ENCODE measurements at regions not wholly inside any gene's neighbourhood (a gene's known extent, or its start where the extent isn't known, plus 50 kb on each side); places are given as distances from the start of the nearest gene placed in this dataset.

DNA sequence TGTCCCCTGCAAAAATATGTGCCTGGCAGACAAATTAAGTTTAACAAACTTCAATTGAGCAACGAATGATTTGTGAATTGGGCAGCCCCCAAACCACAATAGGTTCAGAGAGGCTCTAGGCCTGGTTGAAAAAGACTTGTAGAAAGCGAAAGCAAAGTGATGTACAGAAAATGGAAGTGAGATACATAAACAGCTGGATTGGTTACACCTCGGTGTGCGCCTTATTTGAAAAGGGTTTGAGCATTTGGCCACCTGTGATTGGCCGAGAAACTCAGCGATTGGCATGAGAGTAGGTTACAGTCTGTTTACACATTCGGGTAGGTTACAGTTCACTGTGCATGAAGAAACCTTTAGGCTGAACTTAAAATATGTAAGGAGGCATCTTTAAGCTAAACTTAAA lies 136.9 kb downstream of the CD83 start:
- DNase-seq (ENCODE audit: low spot score): no peak

DNA sequence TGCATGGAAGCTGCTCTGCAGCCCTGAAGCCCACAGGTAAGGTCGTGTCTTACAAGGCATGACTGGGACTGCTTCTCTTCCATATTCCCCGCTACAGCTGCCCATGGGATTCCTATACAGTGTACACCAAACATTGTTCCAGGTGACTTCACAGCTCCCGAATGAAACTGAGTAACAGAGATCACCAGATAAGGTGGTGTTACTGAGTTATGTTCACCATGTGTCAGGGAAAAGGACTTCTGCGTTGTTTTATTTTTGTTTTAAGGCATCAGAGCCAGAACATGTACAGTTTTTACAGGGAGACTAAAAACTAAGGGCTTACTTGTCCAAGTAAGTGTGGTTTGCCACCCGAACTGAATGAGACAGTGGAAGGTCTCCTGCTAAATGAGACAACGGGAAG lies 138.3 kb downstream of the CD83 start:
- no peak for DNase-seq (ENCODE audit: low spot score)

GRCh38 chr6:14258117-14258516 lies 140.5 kb downstream of the CD83 start:
- DNase-seq (ENCODE audit: low spot score): no peak

- no peak for DNase-seq (ENCODE audit: low spot score)
Observed at GRCh38 chr6:14258695-14259593, 141.4 kb downstream of the CD83 start.

DNA sequence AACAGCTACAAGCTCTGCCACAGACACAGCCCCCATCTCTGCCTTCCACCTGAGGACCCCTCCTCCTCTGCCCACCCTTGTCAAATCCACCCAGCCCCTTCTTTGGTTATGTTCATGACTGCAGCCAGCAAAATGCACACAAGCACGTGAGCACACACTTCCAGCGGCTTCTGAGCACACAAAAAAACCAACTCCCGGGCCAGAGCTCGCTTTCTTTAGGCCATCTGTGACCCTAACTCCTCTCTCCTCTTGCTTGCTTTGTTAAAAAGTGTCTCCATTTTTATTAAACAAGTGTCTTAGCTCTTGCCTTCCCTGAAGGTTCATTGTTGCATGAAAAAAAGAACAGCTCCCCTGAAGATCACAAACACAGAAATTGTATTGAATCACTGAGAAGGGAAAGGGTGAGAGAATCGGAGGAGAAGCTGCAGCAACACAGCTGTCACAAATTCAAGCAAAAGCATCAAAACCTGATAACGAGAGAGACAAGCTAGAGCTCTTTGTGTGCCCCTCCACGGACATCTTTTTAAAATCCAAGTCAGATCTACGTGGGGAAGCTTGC lies 142.1 kb downstream of the CD83 start:
- DNase-seq (ENCODE audit: low spot score): no peak

DNA sequence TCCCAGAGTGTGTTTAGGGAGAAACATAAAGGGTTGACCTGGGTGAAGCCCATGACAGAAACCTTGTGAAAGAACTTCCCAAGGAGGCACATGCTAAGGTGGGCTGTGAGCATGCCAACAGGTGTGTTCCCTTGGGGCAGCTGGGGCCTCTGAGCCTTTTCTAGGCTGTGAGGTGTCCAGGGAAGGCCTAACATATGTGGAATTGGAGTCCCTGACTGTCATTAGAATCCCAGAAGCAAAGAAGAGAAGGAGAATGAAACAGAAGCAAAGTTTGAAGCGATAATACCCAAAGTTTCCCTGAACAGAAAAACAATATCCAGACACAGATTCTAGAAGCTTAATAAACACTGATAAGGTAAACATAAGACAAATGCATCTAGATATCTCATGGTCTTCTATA lies 143.3 kb downstream of the CD83 start:
- no peak for DNase-seq (ENCODE audit: low spot score)

DNA sequence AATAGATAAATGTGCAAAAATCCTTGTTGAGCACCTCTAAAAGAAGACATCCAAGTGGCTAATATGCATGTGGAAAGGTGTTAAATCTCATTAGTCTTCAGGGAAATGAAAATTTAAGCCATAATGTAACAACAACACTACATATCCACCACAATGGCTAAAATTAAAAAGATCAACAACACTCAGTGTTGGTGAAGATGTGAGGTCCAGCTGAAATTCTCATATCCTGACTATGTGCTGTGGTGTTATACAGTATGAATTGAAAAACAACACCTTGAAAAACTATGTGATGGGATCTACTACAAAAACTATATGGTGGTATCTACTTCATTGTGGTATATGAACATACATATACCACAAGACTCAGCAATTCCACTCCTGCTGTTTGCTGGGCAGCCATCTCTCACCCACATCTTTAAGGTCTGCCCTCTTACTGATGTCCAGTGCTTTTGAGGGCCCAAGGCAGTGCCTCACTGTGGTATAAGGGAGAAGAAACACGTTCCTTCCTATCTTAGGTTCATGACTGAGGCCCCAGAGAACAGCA lies 146.4 kb downstream of the CD83 start:
- no peak for DNase-seq (ENCODE audit: low spot score)

DNA sequence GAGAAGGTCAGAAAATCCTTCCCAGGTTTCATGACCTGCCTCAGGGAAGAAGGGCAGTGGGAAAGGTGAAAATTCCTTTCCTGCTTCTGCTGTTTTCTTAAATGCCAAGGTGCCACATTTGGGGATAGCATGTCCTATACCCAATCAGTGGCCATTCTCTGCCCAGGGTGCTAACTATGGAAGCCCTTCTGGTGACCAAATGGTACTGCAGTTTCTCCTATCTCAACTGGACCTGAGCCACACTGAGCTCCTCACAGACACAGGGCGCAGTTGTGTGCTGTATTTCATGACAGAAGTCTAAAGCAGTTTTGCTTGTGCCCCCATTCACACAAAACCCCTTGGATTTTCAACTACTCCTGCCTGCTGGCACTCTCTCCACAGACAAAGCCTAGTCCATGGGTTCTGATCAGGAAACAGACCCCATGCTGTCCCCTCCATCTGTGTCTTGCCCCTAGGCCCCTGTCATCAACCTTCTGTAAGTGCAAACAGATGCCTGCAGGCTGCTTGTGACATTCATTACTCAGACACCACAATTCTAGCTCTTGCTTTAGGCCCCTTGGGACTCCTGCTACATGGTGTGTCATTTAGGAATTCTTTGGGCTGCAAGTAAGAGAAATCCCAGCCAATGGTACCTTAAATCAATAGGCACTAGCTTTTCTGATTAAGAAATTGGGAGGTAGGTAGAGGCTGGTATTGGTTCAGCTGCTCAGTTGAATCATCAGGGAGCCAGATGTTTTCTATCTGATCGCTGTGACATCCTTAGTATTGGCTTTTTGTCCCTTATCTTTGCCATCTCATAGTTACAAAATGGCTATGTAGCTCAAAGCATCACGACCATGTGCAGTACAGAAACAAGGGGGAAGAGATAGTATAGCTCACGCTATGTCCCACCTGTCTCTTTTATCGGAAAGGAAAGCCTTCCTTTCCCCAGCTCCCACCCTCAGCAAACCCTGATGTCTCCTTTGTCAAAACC lies 147.8 kb downstream of the CD83 start:
- DNase-seq (ENCODE audit: low spot score): no peak

DNA sequence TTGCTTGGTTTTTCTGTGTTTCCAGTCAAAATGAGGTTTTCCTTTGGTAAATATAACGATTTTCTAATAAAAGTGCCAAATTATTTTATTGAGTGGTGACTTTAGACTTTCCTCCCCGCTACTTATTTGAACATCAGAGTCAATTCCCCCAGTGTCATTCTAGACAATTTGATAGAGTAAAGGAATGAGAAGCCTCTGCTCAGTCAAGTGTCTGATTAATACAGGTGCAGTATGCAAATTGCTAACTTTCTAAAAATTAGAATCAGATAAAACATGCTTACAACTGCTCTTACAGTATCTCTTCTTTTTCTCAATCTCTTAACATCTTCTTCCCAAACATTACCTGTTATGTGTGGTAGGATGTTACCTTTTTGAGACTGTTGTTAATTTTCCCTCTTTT lies 148.7 kb downstream of the CD83 start:
- DNase-seq (ENCODE audit: low spot score): no peak

- no peak for DNase-seq (ENCODE audit: low spot score)
Observed at GRCh38 chr6:14267885-14268660, 150.5 kb downstream of the CD83 start.

- DNase-seq (ENCODE audit: low spot score): no peak
Observed at GRCh38 chr6:14269436-14269835, 151.9 kb downstream of the CD83 start.

DNA sequence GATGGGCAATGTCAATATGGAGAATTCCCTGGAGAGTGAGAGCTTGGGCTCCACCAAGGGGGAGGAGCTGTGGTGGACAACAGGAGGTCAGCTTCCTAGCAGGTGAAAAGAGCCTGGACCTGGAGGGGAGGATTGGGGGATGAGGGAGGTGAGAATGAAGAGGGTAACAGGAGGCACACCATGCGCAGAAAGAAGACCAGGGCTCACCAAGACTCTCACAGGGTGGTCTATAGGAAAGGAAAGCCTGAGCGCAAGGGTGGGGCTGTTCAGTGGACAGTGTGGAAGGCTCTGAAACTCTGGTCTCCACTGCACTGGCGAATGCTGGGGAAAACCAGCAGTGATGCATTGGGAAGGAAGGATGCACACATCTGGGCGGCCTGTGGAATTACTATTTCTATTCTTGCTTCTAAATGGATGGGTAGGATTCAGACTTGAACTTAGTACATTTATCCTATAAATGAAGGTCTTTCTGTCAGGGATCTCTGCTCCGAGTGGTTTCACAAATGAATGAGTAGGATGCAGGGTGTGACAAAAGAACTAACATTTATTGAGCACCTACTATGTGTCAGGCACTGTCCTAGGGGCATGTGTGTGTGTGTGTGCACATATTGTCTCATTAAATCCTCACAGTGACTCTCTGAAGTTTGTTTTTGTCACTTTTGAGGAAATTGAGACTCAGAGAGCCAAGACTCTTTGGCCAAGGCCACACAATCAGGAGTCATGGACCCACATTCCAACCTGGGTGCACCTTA lies 152.7 kb downstream of the CD83 start:
- no peak for DNase-seq (ENCODE audit: low spot score)

DNA sequence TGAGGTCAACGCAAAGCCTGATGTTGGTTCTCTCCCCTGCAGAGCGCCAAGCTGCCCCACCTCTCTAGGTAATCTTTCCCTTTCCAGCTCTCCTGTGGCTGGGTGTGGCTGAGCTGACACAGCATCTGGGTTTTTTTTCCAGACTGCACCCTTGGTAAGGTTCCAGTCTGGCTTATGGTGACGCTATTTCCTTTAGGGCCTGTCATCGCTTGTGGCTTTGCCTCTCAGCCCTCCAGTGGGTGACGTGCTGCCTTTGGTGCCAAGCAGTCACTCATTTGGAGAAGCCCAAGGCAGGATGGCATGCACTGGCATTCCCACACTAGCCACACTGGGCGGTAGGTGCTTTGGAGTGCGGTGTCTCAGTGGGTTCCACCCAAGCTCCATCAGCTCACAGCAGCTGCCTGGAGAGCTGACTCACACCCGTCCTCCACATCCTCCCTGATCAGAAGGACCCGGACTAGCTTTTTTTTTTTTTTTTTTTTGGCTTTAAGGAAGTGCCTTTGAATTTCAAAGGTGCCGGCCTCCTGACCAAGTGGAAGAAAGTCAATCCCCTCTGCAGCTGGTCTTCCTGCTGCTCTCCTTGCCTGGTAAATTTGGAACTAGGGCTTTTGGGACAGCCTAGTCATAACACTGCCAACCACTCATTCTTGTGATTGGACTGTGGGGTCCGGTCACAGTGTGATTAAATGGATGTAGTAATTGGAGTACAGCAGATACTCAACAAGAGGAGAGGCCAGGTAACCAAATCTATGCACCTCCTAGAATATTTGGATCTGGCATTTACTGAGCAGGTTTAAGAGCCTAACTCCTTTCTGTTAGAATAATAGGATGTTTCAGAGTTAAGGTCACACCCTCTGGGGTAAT lies 153.6 kb downstream of the CD83 start:
- DNase-seq (ENCODE audit: low spot score): no peak

DNA sequence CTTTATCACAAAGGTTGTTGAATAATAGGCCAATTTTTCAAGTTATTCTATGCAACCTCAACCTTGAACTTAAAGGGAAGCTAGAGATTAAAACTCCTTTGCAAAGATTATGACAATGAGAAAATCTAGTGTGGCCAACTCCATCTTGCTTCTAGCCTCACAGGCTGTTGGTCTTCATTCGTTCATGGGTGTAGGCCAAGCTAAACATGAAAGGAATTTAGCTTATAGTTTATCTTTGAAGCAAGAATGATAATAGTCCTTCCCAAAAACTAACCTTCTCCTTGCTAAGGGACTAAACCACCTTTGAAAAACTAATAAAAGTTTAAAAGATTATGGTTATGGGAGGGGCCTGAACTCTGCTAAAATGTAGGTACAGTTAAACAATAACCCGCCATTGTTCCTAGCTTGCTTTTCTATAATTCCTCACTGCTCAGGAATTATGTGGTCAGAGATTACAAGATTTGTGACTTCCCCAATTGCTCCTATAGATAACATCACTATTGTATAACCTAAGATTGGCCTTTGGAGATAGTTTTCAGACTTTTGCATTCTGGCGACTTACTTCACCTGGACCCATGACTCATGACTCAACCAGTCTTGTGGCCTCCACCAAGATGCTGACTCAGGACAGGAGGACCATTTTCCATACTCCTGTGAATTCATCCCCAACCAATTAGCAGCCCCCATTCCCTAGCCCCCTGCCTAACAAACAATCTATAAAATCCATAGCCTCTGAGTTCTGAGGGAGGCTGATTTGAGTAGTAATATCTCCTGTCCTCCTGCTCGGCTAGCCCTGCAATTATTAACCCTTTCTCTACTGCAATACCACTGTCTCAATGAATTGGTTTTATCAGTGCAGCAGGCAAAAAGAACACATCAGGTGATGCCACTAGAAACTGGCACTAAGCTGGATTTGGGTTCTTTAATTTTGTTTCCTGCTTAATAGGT lies 154.5 kb downstream of the CD83 start:
- no peak for DNase-seq (ENCODE audit: low spot score)

GRCh38 chr6:14272737-14273085 lies 155.1 kb downstream of the CD83 start:
- DNase-seq (ENCODE audit: low spot score): no peak

DNA sequence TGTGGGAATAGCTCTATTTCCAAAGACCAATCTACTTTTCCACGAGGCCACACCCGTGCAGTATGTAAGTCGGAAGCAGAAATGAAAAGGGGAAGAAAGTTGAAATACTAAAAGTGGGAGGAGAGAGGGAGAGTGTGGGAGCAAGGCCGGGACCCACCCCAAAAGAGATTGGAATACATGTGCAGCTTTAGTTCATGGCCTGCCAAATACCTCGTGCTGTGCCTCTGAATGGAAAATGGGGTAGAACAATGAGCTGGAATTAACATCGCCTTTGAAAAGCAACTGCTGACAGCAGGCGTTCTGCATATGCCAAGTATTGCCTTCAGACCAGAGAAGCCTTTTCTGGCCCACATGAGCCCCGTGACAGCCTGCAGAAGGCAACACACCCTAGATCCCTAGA lies 155.6 kb downstream of the CD83 start:
- DNase-seq (ENCODE audit: low spot score): no peak

DNA sequence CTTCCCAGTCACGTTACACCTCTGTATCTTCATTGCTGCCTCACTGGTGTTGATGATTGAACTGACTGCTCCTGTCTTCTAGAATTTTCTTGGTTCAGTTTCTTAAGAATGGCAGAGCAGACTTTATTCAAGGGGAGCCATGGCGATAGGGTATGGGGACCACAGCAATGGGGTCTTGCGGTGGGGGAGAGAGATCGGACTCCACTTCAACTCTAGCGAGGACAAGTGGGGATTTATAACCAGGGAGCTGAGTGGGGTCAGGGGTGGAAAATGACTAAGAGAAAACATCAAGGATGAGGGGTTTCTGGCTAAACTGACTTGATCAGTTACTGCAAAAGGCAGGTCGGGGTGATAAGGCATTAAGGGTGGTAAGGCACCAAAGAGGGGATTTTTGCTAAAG lies 156.4 kb downstream of the CD83 start:
- no peak for DNase-seq (ENCODE audit: low spot score)

- no peak for DNase-seq (ENCODE audit: low spot score)
Observed at GRCh38 chr6:14274546-14275492, 157.2 kb downstream of the CD83 start.
